ENCODE measurements at regions not wholly inside any gene's neighbourhood (a gene's known extent, or its start where the extent isn't known, plus 50 kb on each side); places are given as distances from the start of the nearest gene placed in this dataset.
A peak's percentile ranks its signal among the peaks of the same experiment; 100 is the strongest.

DNA sequence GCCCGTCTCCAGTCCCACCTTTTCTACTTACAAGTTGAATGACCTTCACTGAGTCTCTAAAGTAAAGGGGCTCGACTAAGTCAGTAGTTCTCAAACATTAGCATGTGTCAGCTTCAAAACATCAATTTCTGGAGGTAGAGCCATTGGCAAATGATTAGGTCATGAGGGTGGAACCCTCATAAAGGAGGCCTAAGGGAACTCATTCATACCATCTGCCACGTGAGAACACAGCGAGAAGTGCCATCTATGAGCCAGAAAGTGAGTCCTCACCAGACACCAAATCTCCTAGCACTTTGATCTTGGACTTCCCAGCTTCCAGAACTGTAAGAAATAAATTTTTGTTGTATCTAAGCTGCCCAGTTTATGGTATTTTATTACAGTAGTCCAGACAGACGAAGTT, 129.8 kb downstream of the MEX3B start:
- no peak for DNase-seq (ENCODE audit: low read depth in 1 of 2, low spot score in 1 of 2)
- no peak overlapping the region for H3K27ac ChIP-seq
- H3K36me3 ChIP-seq = no peaks in the 10 kb centered on the region
- H3K27me3 ChIP-seq = no peaks in the 10 kb centered on the region
- TF ChIP-seq, protein P1, sequence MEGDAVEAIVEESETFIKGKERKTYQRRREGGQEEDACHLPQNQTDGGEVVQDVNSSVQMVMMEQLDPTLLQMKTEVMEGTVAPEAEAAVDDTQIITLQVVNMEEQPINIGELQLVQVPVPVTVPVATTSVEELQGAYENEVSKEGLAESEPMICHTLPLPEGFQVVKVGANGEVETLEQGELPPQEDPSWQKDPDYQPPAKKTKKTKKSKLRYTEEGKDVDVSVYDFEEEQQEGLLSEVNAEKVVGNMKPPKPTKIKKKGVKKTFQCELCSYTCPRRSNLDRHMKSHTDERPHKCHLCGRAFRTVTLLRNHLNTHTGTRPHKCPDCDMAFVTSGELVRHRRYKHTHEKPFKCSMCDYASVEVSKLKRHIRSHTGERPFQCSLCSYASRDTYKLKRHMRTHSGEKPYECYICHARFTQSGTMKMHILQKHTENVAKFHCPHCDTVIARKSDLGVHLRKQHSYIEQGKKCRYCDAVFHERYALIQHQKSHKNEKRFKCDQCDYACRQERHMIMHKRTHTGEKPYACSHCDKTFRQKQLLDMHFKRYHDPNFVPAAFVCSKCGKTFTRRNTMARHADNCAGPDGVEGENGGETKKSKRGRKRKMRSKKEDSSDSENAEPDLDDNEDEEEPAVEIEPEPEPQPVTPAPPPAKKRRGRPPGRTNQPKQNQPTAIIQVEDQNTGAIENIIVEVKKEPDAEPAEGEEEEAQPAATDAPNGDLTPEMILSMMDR (IDR thresholded peaks at IDR 0.05; ENCODE audit: low read depth, low read length) = no peak
- H3K4me3 ChIP-seq = no peak overlapping the region
- no peaks in the 10 kb centered on the region for H3K9me3 ChIP-seq (ENCODE audit: low read depth)
- peaks cover 18% of the 10 kb centered on the region for H3K4me1 ChIP-seq (ENCODE audit: low read depth)

DNA sequence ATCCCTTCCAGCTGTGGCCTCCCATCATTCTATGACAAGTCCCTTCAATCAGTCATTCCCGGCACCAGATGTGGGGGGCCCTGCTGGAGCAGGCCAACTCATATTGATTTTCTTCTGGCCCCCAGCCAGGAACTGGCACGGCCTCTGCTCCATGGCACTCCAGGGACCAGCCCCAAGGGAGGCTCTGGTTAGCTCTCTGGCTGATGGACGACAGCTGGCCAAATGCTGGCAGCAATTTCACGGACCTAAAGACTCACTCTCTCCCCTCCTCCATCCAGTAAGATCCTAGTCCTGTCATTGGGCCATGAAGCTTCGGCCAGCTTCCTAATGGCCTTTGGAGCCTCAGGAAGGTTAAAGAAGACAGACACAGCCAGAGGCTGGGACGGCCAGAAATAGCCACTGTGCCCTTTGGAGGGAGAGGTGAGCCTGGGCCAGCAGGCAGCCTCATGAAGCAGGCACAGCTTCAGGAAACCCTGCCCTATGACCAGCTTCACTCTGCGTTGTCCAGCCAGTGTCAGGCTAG, 131.0 kb downstream of the MEX3B start:
- H3K27ac ChIP-seq = peak overlapping the region; percentile 62
- no peaks in the 10 kb centered on the region for H3K9me3 ChIP-seq (ENCODE audit: low read depth)
- TF ChIP-seq, protein P1 (IDR thresholded peaks at IDR 0.05; ENCODE audit: low read depth, low read length) = no peak
- peak; percentile 4 to 47 for DNase-seq (ENCODE audit: low read depth in 1 of 2, low spot score in 1 of 2)
- no peak overlapping the region for H3K4me3 ChIP-seq
- no peaks in the 10 kb centered on the region for H3K27me3 ChIP-seq
- H3K36me3 ChIP-seq = no peaks in the 10 kb centered on the region
- peaks cover 27% of the 10 kb centered on the region for H3K4me1 ChIP-seq (ENCODE audit: low read depth)

- H3K27ac ChIP-seq = peak overlapping the region; percentile 62
Measured at GRCh38 chr15:81914333-81914732, 131.5 kb downstream of the MEX3B start.

DNA sequence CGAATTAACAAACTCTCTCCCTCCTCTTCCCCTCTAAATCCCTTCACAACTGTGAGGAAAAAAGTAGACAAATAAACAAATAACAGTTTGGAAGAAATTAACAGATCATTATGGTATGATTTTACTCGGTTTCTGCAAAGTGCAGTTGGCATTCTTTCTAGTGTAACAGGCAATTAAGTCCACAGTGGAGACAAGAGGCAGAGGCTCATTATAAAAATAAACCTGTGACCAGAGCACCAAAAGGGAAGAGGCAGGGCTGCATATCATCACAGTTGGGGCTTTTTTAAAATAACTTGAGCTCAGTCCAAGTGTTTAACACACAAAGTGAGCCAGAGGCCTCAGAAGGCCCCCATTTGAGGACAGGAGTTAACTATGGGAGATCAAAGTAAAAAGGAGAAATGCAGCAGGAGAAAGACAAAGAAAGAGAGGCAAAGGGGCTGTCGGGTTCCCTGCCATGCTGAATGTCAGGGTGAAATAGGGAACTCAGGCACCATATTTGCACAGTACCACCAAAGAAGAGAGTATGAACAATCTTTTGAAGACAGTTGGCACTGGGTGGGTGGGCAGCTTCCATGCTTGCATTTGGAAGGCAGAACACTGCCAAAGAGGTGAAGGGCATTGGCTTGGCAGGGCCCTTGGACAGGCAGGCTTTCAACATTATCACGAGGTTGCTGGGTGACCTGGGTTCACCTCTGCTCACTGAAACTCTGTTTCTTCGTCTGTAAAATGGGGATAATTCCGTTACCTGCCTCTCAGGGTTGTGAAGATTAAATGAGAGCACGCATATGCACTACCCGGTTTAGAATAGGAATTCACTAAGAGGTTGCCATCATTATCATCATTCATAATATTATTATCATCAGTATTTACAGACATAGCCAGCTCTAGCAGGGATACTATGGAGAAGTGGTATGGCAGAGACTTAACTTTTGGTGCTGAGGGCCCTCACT, 134.5 kb downstream of the MEX3B start:
- H3K4me1 ChIP-seq (ENCODE audit: low read depth) = peaks cover 27% of the 10 kb centered on the region
- no peaks in the 10 kb centered on the region for H3K27me3 ChIP-seq

More at GRCh38 chr15:81914333-81914732, 131.5 kb downstream of the MEX3B start:
- TF ChIP-seq, protein P1 (IDR thresholded peaks at IDR 0.05; ENCODE audit: low read depth, low read length) = no peak
- Histone ChIP-seq H3K27me3 (no peaks in the 10 kb centered on the region), H3K9me3 (ENCODE audit: low read depth) (no peaks in the 10 kb centered on the region), H3K4me1 (ENCODE audit: low read depth) (peaks cover 27% of the 10 kb centered on the region), H3K4me3 (no peak overlapping the region), H3K36me3 (no peaks in the 10 kb centered on the region)
- DNase-seq (ENCODE audit: low read depth in 1 of 2, low spot score in 1 of 2) = no peak

GRCh38 chr15:81910355-81911021, 135.3 kb downstream of the MEX3B start:
- peaks cover 27% of the 10 kb centered on the region for H3K4me1 ChIP-seq (ENCODE audit: low read depth)
- DNase-seq (ENCODE audit: low read depth in 1 of 2, low spot score in 1 of 2) = no peak
- TF ChIP-seq, protein P1 (IDR thresholded peaks at IDR 0.05; ENCODE audit: low read depth, low read length) = no peak
- no peaks in the 10 kb centered on the region for H3K27me3 ChIP-seq
- no peaks in the 10 kb centered on the region for H3K36me3 ChIP-seq
- H3K9me3 ChIP-seq (ENCODE audit: low read depth) = no peaks in the 10 kb centered on the region
- H3K27ac ChIP-seq = peak overlapping the region; percentile 73
- H3K4me3 ChIP-seq = no peak overlapping the region

More for the DNA sequence above, 134.5 kb downstream of the MEX3B start:
- no peaks in the 10 kb centered on the region for H3K9me3 ChIP-seq (ENCODE audit: low read depth)
- H3K4me3 ChIP-seq = no peak overlapping the region
- H3K36me3 ChIP-seq = no peaks in the 10 kb centered on the region
- TF ChIP-seq, protein P1 (IDR thresholded peaks at IDR 0.05; ENCODE audit: low read depth, low read length) = no peak
- H3K27ac ChIP-seq = peak overlapping the region; percentile 73
- DNase-seq (ENCODE audit: low read depth in 1 of 2, low spot score in 1 of 2) = peak in 1 of 2 donors; percentile 27

Data from cardiac muscle cell (in vitro differentiated cells and primary cell).